ENCODE measurements at regions not wholly inside any gene's neighbourhood (a gene's known extent, or its start where the extent isn't known, plus 50 kb on each side); places are given as distances from the start of the nearest gene placed in this dataset.
"Not testable (repeated sequence)": the region's sequence is repeated elsewhere in the genome, so short reads cannot be mapped to it uniquely, and the experiment has no call there.

GRCh38 chr2:239818531-239819011 lies 206.6 kb downstream of the NDUFA10 start:
- no peak for DNase-seq (ENCODE audit: low read depth)

DNA sequence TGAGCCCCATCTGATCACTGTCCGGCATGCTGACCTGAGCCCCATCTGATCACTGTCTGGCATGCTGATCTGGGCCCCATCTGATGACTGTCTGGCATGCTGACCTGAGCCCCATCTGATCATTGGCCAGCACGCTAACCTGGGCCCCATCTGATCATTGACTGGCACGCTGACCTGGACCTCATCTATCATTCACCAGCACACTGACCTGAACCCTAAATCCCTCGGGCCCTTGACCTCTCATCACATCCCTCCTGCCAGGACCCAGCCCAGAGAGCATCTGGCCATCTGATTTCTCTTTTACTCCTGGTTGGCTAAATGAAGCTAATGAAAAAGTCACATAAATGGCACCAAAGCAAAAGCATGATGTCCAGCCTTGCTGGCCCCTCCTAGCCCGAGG lies 207.1 kb downstream of the NDUFA10 start:
- DNase-seq (ENCODE audit: low read depth), result no peak

DNA sequence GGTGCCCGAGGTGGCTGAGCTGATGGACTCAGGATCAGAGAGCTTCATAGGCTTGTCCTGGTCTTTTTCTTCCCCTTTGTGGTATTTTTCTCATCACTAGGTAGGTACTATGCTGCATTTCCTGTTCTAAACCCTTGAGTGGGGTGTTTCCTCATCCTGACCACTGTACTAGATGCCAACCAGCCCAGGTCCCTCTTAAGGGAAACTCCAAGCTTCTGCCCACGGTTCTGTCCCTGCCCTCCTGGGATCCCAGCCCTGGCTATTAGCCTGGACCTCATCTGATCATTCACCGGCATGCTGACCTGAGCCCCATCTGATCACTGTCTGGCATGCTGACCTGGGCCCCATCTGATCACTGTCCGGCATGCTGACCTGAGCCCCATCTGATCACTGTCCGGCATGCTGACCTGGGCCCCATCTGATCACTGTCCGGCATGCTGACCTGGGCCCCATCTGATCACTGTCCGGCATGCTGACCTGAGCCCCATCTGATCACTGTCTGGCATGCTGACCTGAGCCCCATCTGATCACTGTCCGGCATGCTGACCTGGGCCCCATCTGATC lies 207.6 kb downstream of the NDUFA10 start:
- DNase-seq (ENCODE audit: low read depth), result not testable (repeated sequence)

DNA sequence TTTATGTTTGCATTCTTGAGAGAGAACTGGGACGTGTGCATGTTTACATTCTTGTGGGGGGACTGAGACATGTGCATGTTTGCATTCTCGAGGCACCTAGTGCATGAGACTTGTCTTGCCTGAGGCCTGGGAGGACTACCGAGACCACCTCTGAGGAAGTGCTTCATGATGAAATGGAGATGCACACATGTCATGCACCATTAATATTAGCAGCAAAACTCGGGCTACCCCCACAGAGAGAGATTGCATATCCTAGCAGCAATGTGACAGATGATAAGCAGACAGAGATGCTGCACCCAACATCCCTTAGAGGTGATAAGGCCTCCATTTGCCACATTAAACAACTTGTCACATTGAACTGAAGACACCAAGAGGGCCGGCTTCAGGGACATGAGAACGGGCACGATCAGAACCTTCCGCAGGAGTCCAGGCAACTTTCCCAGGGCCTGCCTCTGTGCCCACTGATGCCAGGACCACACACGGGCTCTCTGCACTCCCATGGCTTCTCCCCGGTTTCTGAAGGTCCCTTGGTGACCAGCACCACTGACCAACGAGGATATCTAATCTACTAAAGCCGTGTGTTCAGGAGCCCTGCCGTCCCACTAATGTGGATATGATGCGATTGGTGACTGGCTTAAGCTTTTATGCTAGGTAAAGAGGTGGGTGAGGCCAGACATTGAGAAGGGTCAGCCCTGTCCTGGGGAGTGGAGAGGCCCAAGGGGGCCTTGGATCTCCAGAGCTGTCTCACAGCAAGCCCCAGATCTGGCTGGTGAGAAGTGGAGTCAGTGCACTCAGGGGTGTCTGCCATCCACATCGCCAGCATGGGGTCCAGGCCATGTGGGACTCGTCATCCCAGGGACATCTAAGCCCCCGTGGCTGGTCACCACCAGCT lies 208.3 kb downstream of the NDUFA10 start:
- DNase-seq (ENCODE audit: low read depth), result no peak

DNA sequence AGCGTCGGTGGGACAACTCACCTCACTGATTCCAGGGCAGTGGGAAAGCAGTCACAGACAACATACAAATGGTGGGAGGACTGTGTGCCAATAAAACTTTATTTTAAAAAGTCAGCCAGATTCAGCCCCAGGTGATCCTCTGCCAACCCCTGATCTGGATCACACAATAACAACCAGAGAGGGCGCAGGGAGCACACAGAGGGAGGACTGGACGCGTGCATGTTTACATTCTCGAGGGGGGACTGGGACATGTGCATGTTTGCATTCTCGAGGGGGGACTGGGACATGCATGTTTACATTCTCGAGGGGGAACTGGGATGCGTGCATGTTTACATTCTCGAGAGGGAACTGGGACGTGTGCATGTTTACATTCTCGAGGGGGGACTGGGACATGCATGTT lies 209.5 kb downstream of the NDUFA10 start:
- no peak for DNase-seq (ENCODE audit: low read depth)

- DNase-seq (ENCODE audit: low read depth), result no peak
Measured at GRCh38 chr2:239814861-239815601, 210.1 kb downstream of the NDUFA10 start.

DNA sequence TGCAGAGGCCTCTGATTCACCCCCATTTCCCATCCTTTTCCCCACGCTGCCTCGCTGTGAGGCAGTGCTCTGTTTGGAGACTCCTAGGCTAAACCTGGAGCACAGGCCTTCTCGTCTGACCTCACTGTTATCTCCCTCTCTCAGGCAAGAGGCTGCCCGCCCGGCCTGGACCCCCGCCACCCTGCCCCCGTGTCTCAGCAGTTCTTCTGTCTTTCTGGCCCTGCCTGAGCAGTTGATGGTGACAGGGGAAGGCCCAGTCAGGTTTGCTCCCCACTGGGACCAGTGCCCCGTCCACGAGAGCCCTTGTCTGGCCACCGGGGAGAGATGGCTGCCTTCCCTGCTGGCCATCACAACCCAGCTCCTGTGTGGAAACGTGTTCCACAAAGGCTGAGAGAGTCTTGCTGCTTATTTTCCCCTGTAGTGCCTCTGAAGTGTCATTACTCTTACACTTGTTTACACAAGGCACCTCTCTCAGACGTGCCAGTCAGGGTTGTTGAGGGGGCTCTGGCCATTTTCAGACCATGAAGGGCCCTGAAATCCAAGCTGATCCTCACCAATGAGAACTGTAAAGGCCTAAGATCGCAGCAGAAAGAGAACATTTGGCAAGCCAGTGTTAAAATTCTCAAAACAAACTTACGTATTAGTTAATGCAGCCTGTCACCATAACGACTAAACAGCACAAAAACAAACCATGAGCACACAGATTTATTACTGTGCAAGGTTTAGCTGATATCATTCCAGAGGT lies 210.9 kb downstream of the NDUFA10 start:
- no peak for DNase-seq (ENCODE audit: low read depth)

DNA sequence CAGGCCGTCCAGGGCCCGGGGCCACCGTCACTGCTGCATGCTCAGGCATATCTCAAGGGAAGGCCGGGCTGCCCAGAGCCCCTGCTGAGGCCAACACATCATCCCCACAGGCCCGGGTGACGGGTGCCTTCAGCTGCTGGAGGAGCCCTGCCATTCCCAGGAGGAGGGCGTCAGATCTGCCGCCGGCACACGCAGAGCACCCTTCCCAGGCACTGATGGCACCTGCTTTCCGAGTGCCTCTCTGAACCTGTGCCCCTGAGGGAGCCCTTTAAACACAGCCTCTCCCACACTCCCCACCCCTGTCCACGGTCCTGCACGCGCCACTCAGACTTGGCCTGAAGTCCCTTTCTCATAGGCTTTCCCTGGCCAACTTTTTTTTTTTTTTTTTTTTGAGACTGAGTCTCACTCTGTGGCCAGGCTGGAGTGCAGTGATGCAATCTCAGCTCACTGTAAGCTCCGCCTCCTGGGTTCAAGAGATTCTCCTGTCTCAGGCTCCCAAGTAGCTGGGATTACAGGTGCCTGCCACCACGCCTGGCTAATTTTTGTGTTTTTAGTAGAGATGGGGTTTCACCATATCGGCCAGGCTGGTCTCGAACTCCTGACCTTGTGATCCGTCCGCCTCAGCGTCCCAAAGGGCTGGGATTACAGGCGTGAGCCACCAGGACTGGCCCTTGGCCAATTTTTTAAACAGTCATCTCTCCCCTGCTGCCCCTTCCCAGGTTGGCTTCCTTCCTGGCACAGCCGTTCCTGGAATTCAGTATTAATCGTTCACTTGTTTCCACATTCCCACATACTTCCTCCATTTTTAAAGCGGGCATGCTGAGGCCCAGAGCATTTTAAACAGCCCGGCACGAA lies 211.7 kb downstream of the NDUFA10 start:
- DNase-seq (ENCODE audit: low read depth), result no peak

DNA sequence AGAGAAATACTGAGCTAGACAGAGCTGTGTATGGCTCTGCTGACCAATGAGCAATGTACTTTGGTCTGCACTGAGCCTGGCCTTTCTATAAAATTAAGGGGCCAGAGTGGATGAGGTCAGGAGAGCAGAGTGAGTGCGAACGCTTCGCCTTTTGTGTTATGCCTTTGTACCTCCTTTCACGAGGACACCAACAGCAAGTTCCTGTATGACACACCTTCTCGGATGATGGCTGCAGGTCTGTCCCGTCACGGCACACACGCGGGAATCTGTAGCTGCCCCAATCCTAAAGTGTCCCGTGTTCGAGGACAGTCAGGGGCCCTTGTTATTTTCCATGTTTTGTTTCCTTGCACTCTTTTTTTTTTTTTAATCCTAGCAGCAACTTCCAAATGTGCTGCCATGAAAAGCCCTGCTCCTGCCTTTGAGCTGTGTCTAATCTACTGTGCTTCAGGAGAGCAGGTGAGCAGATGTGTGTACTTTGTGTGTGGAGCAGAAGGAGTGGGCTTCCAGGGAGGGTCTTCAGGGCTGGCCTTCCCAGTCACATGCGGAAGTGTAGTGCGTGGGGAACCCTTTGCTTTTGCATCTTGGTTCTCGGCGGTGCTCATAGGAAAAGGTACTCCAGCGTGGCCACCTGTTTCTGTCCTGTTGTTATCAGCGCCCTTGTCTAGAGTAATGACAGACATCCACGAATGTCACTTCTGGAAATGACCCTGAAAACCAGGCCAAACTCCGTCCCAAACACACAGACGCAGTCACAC lies 213.2 kb downstream of the NDUFA10 start:
- DNase-seq (ENCODE audit: low read depth), result no peak

GRCh38 chr2:239811111-239811781 lies 213.9 kb downstream of the NDUFA10 start:
- no peak for DNase-seq (ENCODE audit: low read depth)

DNA sequence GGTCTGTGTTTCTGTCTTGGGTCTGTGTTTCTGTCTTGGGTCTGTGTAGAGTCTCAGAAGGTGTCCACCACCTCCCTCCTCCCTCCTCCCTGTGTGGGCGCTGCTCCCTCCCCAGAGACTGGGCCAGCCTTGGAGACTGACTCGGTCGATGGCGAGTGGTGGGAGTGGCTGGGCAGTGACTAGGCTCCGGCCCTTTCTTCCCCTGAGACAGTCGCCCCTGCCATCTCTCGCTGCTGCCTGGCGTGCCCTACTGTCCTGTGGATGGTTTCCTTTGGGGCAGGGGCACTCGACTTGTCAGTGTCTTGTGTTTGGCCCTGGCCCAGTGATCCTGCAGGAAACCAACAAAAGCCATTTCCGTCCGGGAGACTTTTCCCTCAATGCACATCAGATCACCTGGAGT lies 215.8 kb downstream of the NDUFA10 start:
- DNase-seq (ENCODE audit: low read depth), result no peak

DNA sequence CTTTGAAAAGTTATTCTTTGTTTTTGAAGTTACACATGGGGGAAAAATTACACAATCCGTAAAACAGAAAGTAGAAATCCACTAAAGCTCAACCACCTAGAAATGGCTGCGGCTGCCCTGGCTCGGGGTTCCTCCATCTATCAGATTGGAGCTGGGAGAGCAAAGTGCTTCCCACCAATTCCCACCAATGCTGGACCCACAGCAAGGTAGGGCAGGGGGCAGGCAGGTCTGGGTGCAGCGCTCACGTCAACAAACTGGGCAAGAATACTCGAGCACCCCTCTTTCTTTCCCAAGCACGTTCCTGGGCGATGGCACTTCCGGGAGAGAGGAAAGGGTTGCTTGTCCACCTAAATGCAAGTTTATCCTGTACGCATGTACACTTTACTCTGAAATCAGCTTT lies 217.6 kb downstream of the NDUFA10 start:
- DNase-seq (ENCODE audit: low read depth), result no peak

GRCh38 chr2:239806758-239807434 lies 218.2 kb downstream of the NDUFA10 start:
- DNase-seq (ENCODE audit: low read depth), result no peak

GRCh38 chr2:239806276-239806675 lies 218.9 kb downstream of the NDUFA10 start:
- no peak for DNase-seq (ENCODE audit: low read depth)

- no peak for DNase-seq (ENCODE audit: low read depth)
Measured at GRCh38 chr2:239805414-239805813, 219.7 kb downstream of the NDUFA10 start.

DNA sequence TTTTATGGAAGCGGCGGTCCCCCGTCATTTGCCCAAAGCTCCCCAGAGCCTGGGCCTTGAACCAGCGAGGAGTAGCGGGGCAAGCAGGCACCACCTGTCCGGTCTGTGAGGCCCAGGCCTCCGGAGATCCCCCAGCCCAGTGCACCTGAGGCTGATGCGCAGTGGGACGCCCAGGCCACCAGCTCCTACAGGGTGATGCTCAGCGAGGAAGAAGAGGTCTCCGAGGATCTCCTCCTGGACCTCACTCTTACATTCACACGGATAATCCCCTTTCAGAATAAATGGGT lies 220.2 kb downstream of the NDUFA10 start:
- DNase-seq (ENCODE audit: low read depth), result no peak

- DNase-seq (ENCODE audit: low read depth), result no peak
Measured at GRCh38 chr2:239804161-239805042, 220.7 kb downstream of the NDUFA10 start.

GRCh38 chr2:239803766-239804115 lies 221.4 kb downstream of the NDUFA10 start:
- no peak for DNase-seq (ENCODE audit: low read depth)
